ENCODE measurements at regions not wholly inside any gene's neighbourhood (a gene's known extent, or its start where the extent isn't known, plus 50 kb on each side); places are given as distances from the start of the nearest gene placed in this dataset.

DNA sequence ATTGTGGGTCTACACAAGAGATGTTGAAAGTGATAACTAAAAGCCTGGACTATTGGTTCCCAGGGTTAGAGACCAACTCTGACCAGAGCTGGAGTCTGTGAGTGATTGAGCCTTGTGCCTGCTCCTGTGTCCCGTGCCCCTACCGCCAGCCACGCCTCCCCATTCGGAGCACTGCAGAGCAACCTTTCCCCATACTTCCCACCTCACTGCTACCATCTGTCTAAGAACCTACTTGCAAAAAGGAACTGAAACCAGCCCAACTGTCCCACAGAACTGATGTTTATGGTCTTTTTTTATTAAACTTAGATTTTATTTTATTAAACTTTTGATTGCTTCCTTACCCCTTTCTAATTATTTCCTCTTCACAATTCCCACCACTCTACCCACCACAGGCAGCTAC is 300.3 kb upstream of the MGAT5 start:
- Histone ChIP-seq H3K4me1 (no peaks in the 10 kb centered on the region), H3K4me3 (no peak overlapping the region), H3K9me3 (no peaks in the 10 kb centered on the region), H3K27me3 (peaks cover 0 to 3% of the 10 kb centered on the region in 2 donors), H3K27ac (no peak overlapping the region), H3K36me3 (replicated peaks in 1 of 2; ENCODE audit: insufficient read depth in 1 of 2, low read depth in 2 of 2) (no peaks in the 10 kb centered on the region)
- ATAC-seq, result no peak
- WGBS, 2 donors, result 59 to 99% methylated on average over 4 of the region's 4 CpGs
- DNase-seq, result no peak
- intact Hi-C loops (cut with DNase I), result no loop called here
- TF ChIP-seq, protein P1, sequence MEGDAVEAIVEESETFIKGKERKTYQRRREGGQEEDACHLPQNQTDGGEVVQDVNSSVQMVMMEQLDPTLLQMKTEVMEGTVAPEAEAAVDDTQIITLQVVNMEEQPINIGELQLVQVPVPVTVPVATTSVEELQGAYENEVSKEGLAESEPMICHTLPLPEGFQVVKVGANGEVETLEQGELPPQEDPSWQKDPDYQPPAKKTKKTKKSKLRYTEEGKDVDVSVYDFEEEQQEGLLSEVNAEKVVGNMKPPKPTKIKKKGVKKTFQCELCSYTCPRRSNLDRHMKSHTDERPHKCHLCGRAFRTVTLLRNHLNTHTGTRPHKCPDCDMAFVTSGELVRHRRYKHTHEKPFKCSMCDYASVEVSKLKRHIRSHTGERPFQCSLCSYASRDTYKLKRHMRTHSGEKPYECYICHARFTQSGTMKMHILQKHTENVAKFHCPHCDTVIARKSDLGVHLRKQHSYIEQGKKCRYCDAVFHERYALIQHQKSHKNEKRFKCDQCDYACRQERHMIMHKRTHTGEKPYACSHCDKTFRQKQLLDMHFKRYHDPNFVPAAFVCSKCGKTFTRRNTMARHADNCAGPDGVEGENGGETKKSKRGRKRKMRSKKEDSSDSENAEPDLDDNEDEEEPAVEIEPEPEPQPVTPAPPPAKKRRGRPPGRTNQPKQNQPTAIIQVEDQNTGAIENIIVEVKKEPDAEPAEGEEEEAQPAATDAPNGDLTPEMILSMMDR (IDR thresholded peaks at IDR 0.05), result no peak
- TF ChIP-seq POLR2A (IDR thresholded peaks at IDR 0.05), result no peak

DNA sequence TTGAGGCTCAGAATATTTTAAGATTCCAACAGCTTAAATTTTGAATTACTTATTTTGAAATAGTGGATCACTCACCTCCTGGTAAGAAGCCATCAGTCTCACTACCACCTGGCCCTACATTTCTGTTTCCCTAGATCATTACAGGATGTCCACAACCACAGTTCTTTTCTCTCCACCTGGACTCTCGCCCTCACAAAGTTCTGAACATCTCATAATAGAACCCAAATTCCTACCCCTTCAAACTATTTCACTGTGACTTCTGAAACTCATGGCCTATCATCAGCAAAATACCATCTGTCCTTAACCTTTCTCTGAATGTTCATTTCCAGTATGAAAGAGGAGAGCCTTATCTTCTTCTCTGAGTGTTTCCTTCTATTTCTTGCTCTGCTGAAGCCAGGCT is 299.2 kb upstream of the MGAT5 start:
- Histone ChIP-seq H3K4me1 (no peaks in the 10 kb centered on the region), H3K9me3 (no peaks in the 10 kb centered on the region), H3K4me3 (no peak overlapping the region), H3K27me3 (peaks cover 0 to 3% of the 10 kb centered on the region in 2 donors), H3K36me3 (replicated peaks in 1 of 2; ENCODE audit: insufficient read depth in 1 of 2, low read depth in 2 of 2) (no peaks in the 10 kb centered on the region), H3K27ac (no peak overlapping the region)
- intact Hi-C loops (cut with DNase I), result no loop called here
- no peak for DNase-seq
- ATAC-seq, result no peak
- WGBS, 2 donors, result 61 to 69% methylated on average over 1 of the region's 1 CpG
- TF ChIP-seq, protein P1 (IDR thresholded peaks at IDR 0.05), result no peak
- no peak for TF ChIP-seq POLR2A (IDR thresholded peaks at IDR 0.05)

DNA sequence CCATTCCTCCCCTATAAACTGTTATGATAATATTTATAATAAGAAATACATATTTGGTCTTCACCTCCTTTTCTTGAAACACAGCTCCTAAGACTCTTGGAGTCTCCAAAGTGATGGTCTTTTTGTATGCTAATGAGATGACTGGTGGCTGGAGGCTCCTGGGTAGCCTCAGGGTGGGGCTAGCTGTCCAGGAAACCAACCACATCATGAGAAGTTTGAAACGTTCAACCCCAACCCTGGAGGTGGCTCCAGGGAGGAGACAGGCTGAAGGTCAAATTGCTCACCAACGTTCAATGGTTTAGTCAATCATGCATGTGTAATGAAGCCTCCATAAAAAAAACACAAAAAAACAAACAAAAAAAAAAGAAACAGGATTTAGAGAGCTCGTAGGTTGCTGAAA is 298.7 kb upstream of the MGAT5 start:
- H3K4me3 ChIP-seq, result no peak overlapping the region
- no peaks in the 10 kb centered on the region for H3K9me3 ChIP-seq
- H3K4me1 ChIP-seq, result no peaks in the 10 kb centered on the region
- no peak for ATAC-seq
- no peaks in the 10 kb centered on the region for H3K36me3 ChIP-seq (replicated peaks in 1 of 2; ENCODE audit: insufficient read depth in 1 of 2, low read depth in 2 of 2)
- peaks cover 0 to 3% of the 10 kb centered on the region in 2 donors for H3K27me3 ChIP-seq
- intact Hi-C loops (cut with DNase I), result no loop called here
- H3K27ac ChIP-seq, result no peak overlapping the region
- WGBS, 2 donors, result 25 to 44% methylated on average over 3 of the region's 3 CpGs
- TF ChIP-seq, protein P1 (IDR thresholded peaks at IDR 0.05), result no peak
- no peak for TF ChIP-seq POLR2A (IDR thresholded peaks at IDR 0.05)
- no peak for DNase-seq

DNA sequence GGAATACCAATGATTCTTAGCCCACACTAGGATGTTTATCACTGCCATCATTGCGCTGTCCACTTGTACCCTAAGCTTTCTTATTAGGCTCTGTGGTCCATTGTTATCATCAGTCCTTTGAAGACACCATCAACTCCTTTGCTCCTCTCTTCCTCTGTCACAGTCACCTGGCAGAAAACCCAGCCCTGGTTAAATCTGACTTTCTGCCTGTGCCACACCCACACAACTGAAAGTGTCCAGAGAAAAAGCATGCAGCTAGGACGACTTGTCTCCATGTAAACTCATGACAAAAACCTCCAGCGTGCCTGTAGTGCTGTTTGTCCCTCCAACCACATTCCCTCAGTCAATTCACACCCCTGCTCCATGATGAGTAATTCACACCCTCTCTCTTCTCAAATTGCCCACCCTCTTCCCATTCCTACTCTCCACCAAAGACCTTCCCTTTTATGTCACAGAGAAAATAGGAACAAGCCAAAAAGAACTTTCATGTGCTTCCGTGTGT is 297.4 kb upstream of the MGAT5 start:
- DNase-seq, result no peak
- Histone ChIP-seq H3K27me3 (peaks cover 0 to 3% of the 10 kb centered on the region in 2 donors), H3K27ac (no peak overlapping the region), H3K36me3 (replicated peaks in 1 of 2; ENCODE audit: insufficient read depth in 1 of 2, low read depth in 2 of 2) (no peaks in the 10 kb centered on the region), H3K4me1 (no peaks in the 10 kb centered on the region), H3K9me3 (no peaks in the 10 kb centered on the region), H3K4me3 (no peak overlapping the region)
- intact Hi-C loops (cut with DNase I), result no loop called here
- TF ChIP-seq POLR2A (IDR thresholded peaks at IDR 0.05), result no peak
- TF ChIP-seq, protein P1 (IDR thresholded peaks at IDR 0.05), result no peak
- ATAC-seq, result no peak
- 56 to 59% methylated on average over 4 of the region's 4 CpGs for WGBS, 2 donors

DNA sequence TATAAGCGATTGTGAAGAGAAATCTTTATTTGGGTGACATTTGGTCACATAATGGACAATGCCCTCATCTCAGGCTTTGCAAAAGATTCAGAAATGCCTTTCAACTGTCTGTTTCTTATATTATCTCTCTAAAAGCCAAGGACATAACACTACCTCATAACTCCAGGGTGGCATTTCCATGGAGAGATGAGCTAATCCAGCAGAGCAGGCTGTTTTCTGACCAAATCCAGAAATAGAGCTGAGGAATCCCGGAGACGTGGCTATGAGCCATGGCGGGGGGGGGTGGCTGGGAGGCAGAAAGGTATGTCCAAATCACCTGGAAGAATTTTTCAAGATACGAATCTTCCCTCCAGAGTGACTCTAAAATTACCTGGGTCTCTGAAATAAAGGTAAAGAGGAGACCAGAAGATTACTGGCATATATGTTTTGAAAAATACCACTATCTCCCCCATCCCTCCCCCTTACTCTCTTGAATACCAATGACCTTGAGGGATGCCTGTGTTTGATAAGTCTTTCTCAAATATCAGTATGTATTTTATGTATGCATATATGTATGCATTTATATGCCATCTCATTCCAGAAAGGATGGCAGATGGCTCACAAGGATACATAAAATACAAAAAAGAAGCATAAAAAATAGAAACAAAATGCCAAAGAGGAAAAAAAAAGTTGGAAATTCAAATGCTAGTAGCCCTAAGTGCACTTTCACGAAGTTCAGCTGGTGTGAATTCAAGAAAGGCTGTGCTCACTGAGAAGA is 296.0 kb upstream of the MGAT5 start:
- 35 to 54% methylated on average over 6 of the region's 6 CpGs for WGBS, 2 donors
- TF ChIP-seq POLR2A (IDR thresholded peaks at IDR 0.05), result no peak
- TF ChIP-seq, protein P1 (IDR thresholded peaks at IDR 0.05), result no peak
- intact Hi-C loops (cut with DNase I), result no loop called here
- no peak overlapping the region for H3K4me3 ChIP-seq
- no peaks in the 10 kb centered on the region for H3K36me3 ChIP-seq (replicated peaks in 1 of 2; ENCODE audit: insufficient read depth in 1 of 2, low read depth in 2 of 2)
- H3K9me3 ChIP-seq, result no peaks in the 10 kb centered on the region
- H3K4me1 ChIP-seq, result no peaks in the 10 kb centered on the region
- no peak for ATAC-seq
- no peak overlapping the region for H3K27ac ChIP-seq
- no peak for DNase-seq
- peaks cover 0 to 3% of the 10 kb centered on the region in 2 donors for H3K27me3 ChIP-seq
